H7 (cell line): ENCODE measurements at regions not wholly inside any gene's neighbourhood (a gene's known extent, or its start where the extent isn't known, plus 50 kb on each side); places are given as distances from the start of the nearest gene placed in this dataset.
A peak's percentile ranks its signal among the peaks of the same experiment; 100 is the strongest.
"Not testable (repeated sequence)": the region's sequence is repeated elsewhere in the genome, so short reads cannot be mapped to it uniquely, and the experiment has no call there.

Source experiments
- DNase-seq: peaks from one replicate; pipeline ENCODE4 v3.0.0; 2012
- H3K27me3 ChIP-seq: 2 replicates; pipeline ENCODE4 v1.6.0; 2011; ENCODE audit warnings: mild to moderate bottlenecking, low read length; ENCODE audit not compliant: control insufficient read depth, insufficient read depth
- H3K36me3 ChIP-seq: replicated peaks from 2 replicates; pipeline ENCODE4 v1.5.1; 2011; ENCODE audit warnings: low read length; ENCODE audit not compliant: control insufficient read depth, insufficient read depth
- H3K4me3 ChIP-seq: 2 replicates; pipeline ENCODE4 v1.5.1; 2011; ENCODE audit warnings: low read depth, mild to moderate bottlenecking, control low read depth, low read length, moderate library complexity; ENCODE audit not compliant: insufficient read depth

DNA sequence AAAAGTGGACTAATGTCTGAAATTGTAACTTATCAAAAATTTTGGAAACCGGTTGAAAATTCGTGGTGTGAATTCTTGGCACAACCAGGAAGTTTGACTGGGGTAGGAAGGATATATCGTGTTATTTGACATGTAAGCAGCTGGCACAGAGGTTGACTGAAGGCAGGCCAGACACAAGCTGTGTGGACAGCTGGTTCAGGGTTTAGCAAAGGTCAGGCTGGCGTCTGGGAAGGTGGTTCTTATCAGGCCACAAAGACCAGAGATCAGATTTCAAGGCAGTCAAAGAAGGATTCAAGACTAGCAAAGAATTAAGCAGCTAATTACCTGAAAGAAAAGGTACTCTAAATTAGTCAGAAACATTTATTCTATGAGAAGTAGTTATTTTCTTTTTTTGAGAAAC, 450.2 kb upstream of the MDGA2 start:
- Histone ChIP-seq H3K4me3 (no peak overlapping the region), H3K36me3 (no peaks in the 10 kb centered on the region), H3K27me3 (no peaks in the 10 kb centered on the region)
- DNase-seq, result peak; percentile 8

DNA sequence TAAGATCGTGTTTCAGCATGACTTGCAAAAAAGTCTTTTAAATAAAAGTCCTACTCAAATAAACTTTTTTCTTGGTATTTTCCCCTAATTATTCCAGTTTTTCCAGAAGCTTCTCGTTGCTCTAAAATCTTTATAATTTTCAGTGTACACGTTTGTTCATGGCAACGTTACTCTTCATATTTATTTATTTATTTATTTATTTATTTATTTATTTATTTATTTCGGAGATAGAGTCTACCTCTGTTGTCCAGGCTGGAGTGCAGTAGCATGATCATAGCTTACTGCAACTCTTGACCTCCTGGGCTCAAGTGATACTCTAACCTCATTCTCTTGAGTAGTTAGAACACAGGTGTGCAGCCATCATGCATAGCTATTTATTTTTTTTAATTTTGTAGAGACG, 438.3 kb upstream of the MDGA2 start:
- DNase-seq, result no peak
- Histone ChIP-seq H3K27me3 (no peaks in the 10 kb centered on the region), H3K4me3 (no peak overlapping the region), H3K36me3 (no peaks in the 10 kb centered on the region)

DNA sequence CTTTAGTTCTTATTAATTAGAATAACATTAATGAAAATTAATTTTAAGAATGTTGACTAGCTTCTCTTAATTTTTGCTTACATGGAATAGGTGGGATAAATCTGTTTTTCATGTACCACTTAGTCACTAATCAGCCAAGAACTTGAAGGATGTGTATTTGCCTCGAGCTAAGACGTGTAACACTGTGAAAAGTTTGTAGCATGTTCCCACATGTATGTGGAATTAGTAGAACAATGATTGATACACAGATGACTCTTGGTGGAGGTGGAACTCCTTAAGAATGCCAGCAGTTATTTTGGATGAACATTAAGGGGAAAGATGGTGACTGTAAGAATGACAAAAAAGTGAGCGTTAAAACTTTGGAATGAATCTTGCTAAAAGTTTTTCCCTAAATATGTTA, 435.7 kb upstream of the MDGA2 start:
- no peak overlapping the region for H3K4me3 ChIP-seq
- no peaks in the 10 kb centered on the region for H3K27me3 ChIP-seq
- H3K36me3 ChIP-seq, result no peaks in the 10 kb centered on the region
- no peak for DNase-seq

DNA sequence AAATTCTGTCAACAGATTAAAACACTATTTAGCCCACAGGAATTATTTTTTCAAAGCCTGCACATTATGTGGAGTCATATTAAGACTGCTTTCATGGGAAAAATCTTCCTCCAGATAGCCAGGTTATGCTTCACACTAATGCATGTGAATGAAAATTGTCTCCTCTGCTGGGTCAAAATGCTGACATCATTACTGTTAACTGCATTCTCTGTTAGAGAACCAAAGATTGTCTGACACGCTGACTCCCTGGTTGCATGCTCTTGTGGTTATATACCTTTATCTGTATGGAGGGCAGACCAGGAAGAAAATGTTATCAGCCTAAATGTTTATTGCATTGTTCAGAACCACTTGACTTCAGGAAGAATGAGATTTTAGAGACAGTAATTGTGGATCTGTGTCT, 432.2 kb upstream of the MDGA2 start:
- H3K27me3 ChIP-seq, result no peaks in the 10 kb centered on the region
- no peak overlapping the region for H3K4me3 ChIP-seq
- no peaks in the 10 kb centered on the region for H3K36me3 ChIP-seq
- no peak for DNase-seq

DNA sequence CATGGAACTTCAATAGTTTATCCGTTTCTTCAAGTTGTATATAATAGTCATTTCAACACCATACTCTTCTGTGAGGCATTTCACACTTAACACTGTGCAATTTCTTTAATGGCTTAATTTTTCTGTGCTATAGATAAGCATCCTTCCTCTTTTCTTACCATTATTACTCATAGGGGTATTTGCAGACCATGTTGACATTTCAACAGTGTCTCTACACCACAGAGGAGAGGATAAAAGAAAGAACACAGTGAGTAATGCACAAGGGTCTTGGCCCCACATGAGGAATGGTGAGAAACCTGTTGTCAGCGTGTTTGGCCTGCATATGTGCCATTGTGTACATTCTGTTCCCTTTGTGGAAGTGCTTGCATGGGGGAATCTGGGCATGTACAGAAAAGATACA, 421.5 kb upstream of the MDGA2 start:
- Histone ChIP-seq H3K4me3 (no peak overlapping the region), H3K36me3 (no peaks in the 10 kb centered on the region), H3K27me3 (no peaks in the 10 kb centered on the region)
- DNase-seq, result no peak

DNA sequence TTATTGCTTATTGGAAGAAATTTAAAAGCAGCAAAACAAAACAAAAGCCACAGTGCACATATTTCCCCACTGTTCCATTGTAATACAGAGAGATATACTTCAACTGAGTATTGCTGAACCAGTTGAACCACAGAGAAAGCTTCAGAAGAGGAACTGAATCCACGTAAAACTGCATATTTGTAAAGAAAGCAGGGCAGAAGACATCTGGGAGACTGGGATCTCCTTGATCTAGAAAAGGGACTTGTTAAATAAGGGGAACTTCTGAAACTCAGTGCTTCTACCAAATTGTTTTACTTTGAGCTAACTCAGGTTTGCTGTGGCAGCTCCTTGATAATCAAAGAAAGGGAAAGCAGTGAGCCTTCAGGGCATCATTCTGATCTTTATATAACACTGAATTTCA, 411.1 kb upstream of the MDGA2 start:
- H3K36me3 ChIP-seq, result no peaks in the 10 kb centered on the region
- no peak overlapping the region for H3K4me3 ChIP-seq

DNA sequence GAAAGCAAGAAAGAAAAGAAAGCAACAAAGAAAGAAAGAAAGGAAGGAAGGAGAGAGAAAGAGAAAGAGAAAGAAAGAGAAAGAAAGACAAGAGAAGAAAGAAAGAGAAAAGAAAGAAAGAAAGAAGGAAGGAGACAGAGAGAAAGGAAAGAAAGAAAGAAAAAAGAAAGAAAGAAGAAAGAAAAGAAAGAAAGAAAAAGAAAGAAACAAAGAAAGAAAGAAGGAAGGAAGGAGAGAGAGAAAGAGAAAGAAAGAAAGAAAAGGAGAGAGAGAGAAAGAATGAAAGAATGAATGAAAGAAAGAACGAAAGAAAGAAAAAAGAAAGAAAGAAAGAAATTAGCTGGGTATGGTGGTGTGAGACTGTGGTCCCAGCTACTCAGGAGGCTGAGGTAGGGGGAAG, 400.1 kb upstream of the MDGA2 start:
- Histone ChIP-seq H3K4me3 (no peak overlapping the region), H3K27me3 (no peaks in the 10 kb centered on the region), H3K36me3 (no peaks in the 10 kb centered on the region)
- DNase-seq, result no peak

More for the DNA sequence above, 411.1 kb upstream of the MDGA2 start:
- DNase-seq, result no peak
- no peaks in the 10 kb centered on the region for H3K27me3 ChIP-seq

DNA sequence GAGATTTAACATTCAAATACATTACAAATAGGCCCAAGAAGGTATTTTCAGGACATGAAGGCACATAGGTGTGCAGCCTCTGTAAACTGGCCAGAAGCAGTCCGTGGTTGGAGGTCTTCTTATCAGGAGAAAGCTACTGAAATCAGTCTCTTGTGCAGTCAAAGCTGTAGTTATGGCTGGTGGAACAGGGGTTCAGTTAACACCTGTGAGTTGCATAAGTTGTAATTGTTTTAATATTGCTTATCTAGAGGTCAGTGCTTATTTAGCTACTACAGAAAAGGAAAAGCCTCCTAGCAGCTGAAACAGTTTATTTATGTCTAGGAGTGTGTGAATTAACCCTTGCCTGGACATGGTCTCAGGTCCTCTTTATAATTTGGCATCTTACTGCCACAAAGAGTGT, 377.6 kb upstream of the MDGA2 start:
- H3K4me3 ChIP-seq, result no peak overlapping the region
- DNase-seq, result no peak

DNA sequence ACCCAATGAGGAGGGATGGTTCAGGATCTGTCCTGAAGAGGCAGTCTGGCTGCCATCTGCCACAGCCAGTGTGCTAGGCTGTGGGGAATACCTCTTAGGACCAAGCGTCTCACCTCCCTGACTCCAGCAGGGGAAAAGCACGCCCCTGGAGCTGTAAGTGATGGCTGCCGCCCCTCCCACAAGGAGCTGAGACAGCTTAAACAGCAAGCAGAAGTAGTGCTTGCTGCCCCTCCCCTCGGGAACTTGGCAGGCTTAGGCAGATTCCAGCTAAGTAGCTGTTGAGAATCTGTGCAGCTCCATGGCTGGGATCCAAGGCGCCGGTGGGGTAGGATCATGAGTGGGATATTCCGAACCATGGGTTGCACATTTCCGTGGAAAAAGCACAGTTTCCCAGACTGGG, 360.4 kb upstream of the MDGA2 start:
- Histone ChIP-seq H3K27me3 (no peaks in the 10 kb centered on the region), H3K4me3 (no peak overlapping the region), H3K36me3 (no peaks in the 10 kb centered on the region)
- peak; percentile 4 for DNase-seq

More for the DNA sequence above, 377.6 kb upstream of the MDGA2 start:
- Histone ChIP-seq H3K27me3 (no peaks in the 10 kb centered on the region), H3K36me3 (no peaks in the 10 kb centered on the region)

DNA sequence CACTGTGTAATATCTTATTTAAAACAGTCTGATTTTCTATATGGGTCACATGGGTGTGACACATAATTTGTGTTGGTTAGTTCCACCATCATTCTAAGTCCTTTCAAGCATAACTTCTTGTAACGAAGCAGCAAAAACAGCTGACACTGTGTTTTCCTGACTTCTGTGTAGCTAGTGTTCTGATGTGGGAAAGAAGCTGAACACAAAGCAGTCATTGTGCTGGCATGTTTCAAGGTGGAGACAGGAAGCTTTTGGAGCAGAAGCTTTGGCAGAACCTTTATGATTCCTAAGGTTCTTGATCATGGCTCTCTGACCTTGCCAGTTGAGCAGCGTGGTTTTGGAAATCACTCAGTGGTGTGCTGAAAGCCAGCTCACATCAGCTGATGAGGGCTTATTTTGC, 351.7 kb upstream of the MDGA2 start:
- H3K36me3 ChIP-seq, result no peaks in the 10 kb centered on the region
- H3K4me3 ChIP-seq, result no peak overlapping the region
- no peaks in the 10 kb centered on the region for H3K27me3 ChIP-seq
- DNase-seq, result no peak

DNA sequence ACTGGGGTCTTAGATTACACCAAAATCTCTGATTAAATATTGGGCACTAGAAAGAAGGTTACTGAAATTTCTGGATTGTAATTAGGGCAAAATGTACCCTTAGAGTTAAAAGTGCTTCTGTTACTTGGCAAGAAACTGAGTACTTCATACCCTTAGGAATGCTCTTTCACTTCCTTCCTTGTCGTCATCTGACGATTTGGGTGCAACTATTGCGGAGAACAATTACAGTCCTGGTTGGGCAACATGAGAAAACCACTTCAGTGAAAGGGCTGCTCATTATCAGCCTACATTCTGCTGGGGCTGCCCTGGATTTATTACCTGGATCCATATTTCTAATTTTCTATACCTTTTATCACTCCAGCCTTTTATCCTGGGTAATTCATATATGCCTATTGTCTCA, 348.5 kb upstream of the MDGA2 start:
- Histone ChIP-seq H3K36me3 (no peaks in the 10 kb centered on the region), H3K4me3 (no peak overlapping the region), H3K27me3 (no peaks in the 10 kb centered on the region)
- DNase-seq, result no peak

DNA sequence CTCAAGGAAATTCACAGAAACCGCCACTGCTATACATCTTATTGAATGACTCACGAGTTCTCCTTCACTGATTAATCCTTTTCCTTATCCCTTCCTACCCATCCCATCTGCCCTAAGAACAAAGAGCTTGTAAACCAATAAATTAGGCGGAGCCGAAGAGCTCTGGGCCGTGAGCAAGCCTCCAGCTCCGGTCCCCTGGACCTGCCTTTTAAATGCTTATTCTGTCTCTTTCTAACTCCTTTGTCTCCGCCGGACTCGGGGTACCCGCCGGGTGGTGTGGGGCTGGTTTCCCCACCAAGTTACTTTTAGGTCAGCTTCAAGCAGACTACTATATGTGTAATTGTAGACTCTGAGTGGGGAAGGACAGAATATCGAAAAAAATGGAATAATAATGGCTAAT, 336.1 kb upstream of the MDGA2 start:
- not testable (repeated sequence) for DNase-seq, H3K36me3 ChIP-seq, H3K27me3 ChIP-seq, H3K4me3 ChIP-seq

DNA sequence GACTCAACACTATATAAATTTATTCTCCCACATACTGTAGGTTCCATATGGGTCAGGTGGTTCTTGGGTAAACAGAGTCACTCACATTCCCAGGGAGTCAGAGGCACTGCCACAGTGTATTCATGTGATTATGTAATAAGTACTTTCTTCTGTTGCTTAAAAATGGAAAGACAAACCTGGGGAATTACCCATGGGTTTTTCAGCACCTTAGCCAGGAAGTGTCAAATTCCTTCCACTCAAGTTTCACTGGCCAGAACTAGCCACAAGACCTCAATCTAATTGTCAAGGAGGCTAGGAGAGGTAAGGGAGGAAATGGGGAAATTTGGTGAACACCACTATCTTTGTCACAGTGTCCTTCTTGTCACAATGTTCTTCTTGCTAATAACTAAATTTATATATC, 333.2 kb upstream of the MDGA2 start:
- Histone ChIP-seq H3K4me3 (no peak overlapping the region), H3K27me3 (no peaks in the 10 kb centered on the region), H3K36me3 (no peaks in the 10 kb centered on the region)
- DNase-seq, result no peak

DNA sequence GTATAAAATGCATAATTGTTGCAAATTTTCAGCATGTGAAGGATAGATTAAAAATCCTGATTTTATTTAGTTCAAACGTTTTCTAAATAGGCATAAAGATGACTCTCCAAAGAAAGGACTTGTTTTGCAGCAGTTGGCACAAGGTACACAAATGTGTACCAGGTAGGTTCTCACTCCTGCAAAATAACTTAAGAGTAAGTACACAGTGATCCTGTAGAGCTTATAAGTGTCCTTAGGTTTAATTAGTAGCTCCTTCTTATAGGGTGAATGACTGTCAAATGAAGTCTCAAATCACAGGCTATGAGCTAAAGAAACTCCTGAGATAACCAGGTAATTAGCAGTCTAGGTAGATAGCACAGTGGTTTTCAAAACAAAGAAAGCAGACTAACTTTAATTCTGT, 330.6 kb upstream of the MDGA2 start:
- Histone ChIP-seq H3K27me3 (no peaks in the 10 kb centered on the region), H3K36me3 (no peaks in the 10 kb centered on the region), H3K4me3 (no peak overlapping the region)
- no peak for DNase-seq

DNA sequence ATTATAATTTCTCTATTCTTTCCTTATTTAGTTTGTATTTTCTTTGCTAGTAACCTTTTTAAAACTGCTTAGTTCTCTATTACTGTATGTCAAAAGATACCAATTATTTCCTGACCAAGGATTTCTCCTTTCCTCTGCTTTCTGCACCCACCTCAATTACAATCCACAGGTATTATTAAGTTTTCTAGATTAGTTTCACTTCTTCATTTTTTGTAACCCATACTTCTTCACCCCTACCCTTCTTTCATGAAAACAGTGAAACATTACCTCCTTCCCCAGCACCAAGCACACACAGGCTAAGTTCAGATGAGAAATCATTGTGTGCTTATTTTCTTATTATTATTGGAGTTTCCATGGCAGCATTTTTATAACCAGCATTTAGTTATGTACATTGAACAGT, 318.5 kb upstream of the MDGA2 start:
- no peak overlapping the region for H3K4me3 ChIP-seq
- H3K36me3 ChIP-seq, result no peaks in the 10 kb centered on the region
- no peaks in the 10 kb centered on the region for H3K27me3 ChIP-seq
- DNase-seq, result no peak

DNA sequence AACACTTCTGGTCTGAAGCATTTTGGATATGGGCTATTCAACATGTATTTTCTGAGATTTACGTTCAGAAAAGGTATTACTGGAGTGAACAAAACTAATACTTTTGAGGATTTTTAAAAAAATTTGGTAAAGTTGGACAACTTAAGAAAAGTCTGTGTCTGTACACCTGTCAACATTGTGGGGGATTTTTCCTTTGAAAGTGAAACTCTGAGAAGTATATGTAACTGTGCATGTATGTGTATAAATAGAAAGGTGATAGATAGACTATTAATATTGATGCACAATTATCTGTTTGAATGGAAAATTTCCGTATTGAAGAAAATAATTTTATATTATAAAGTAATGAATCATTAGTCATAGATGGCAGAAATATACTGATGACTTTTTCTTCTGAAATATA, 312.8 kb upstream of the MDGA2 start:
- Histone ChIP-seq H3K36me3 (no peaks in the 10 kb centered on the region), H3K27me3 (no peaks in the 10 kb centered on the region), H3K4me3 (no peak overlapping the region)
- DNase-seq, result no peak
